ENCODE measurements at regions not wholly inside any gene's neighbourhood (a gene's known extent, or its start where the extent isn't known, plus 50 kb on each side); places are given as distances from the start of the nearest gene placed in this dataset.

DNA sequence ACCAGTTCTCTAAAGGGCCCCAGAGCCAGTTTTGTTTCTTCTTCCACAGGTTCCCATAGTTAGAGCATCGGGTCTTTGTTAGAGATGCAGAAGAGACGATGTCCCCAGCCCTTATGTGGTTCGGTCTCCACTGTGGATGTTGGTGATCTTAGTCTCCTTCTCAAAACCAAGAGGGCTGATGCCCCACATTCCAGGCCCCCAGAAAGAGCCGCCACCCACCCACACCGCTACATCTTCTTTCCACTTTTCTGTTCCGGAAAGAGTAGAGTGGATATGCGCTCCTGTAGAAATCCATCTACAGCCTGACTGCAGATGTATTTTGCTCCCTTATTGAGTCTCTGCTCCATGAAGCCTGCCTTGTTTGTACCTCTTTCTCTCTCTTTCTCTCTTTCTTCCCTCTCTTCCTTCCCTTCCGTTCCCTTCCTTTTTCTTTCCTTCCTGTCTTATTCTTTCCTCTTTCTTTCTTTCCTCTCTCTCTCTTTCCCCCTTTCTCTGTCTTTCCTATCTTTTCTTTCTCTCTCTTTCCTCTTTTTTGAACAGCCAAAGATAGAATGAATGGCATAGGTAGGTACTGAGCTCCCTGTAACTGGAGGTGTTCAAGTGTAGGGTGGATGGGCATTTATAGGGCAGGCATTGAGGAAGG lies 224.3 kb downstream of the SEC14L1 start:
- H3K23me2 ChIP-seq (ENCODE audit: low read depth, low read length), result no peaks in the 10 kb centered on the region; the same call in 1 of the 2 replicates
- H4K20me1 ChIP-seq (replicated peaks in 1 of 2; ENCODE audit: control insufficient read depth in 1 of 2, insufficient read depth in 2 of 2, low read length in 2 of 2), result peaks cover 0 to 4% of the 10 kb centered on the region in 2 experiments
- no peak overlapping the region for H3K18ac ChIP-seq (ENCODE audit: extremely low read depth, low read length)
- no peak overlapping the region for H4K5ac ChIP-seq (ENCODE audit: insufficient read length, low read depth, low read length)
- POLR2A ChIA-PET (ENCODE audit: partially characterized antibody), result interaction anchor here (1.2 kb wide), 1 partner anchor 9 kb away, joined by 3 read pairs; no protein-coding TSS in a partner anchor
- H2AFZ ChIP-seq (ENCODE audit: low read length), result no peak overlapping the region
- H3K79me2 ChIP-seq (ENCODE audit: control insufficient read depth in 1 of 2, insufficient read depth in 2 of 2, low read length in 2 of 2), result peaks cover 0 to 4% of the 10 kb centered on the region in 2 experiments; a peak in 1 of 4 replicates
- no peak overlapping the region for H2BK120ac ChIP-seq (replicated peaks; ENCODE audit: low read depth, low read length)
- H4K8ac ChIP-seq (ENCODE audit: extremely low read depth, insufficient read depth, low read length), result no peak overlapping the region
- H3K4me2 ChIP-seq (ENCODE audit: insufficient read depth in 1 of 2, low read depth in 2 of 2, low read length in 2 of 2), result no peak overlapping the region
- H3K27me3 ChIP-seq (replicated peaks in 1 of 4; ENCODE audit: control insufficient read depth in 3 of 4, extremely low read depth in 1 of 4, insufficient read depth in 3 of 4, low read length in 3 of 4), result no peaks in the 10 kb centered on the region
- no peak overlapping the region for H3K9ac ChIP-seq (replicated peaks in 1 of 4; ENCODE audit: extremely low read depth in 1 of 4, low read depth in 3 of 4, low read length in 3 of 4)
- H3K4ac ChIP-seq (replicated peaks; ENCODE audit: insufficient read length, low read depth, low read length), result no peak overlapping the region
- H3K14ac ChIP-seq (ENCODE audit: insufficient read length), result no peak overlapping the region
- H3K56ac ChIP-seq (replicated peaks; ENCODE audit: insufficient read length, low read depth, low read length), result no peak overlapping the region
- H3K4me3 ChIP-seq (ENCODE audit: extremely low read depth in 1 of 4, insufficient read depth in 2 of 4, low read depth in 3 of 4, low read length in 4 of 4), result no peak overlapping the region
- no peak overlapping the region for H3K27ac ChIP-seq (ENCODE audit: low read depth, low read length)
- H2BK5ac ChIP-seq (ENCODE audit: low read depth, low read length), result no peak overlapping the region
- H2BK12ac ChIP-seq (ENCODE audit: low read depth, low read length), result 0 out of 2 replicates have a peak overlapping the region, but pooled peaks have one; percentile 50
- H3K4me1 ChIP-seq (replicated peaks in 1 of 4; ENCODE audit: control insufficient read depth in 3 of 4, insufficient read depth in 4 of 4, low read length in 3 of 4), result peaks cover 4 to 17% (median 11%) of the 10 kb centered on the region in 4 experiments
- H4K91ac ChIP-seq (replicated peaks; ENCODE audit: insufficient read length, low read length), result no peak overlapping the region
- H3K36me3 ChIP-seq (ENCODE audit: control insufficient read depth in 2 of 4, insufficient read depth in 4 of 4, low read length in 3 of 4), result no peaks in the 10 kb centered on the region
- FAIRE-seq, result no peak
- WGBS, 2 experiments (ENCODE audit: extremely low coverage in 1 of 2, insufficient coverage in 1 of 2, insufficient read length in 1 of 2, insufficient replicate concordance in 2 of 2, low coverage in 1 of 2, low lambda C conversion rate in 2 of 2, missing lambda C conversion rate in 1 of 2), result 86% methylated on average over 8 of the region's 8 CpGs; no CpG with 5 or more reads in 1 of the 2 experiments
- H2AK5ac ChIP-seq (ENCODE audit: low read depth, low read length), result no peak overlapping the region
- 0 out of 2 replicates have a peak, but pooled peaks cover 3% of the 10 kb centered on the region for H3K79me1 ChIP-seq (ENCODE audit: low read depth, low read length)
- H2BK15ac ChIP-seq (ENCODE audit: low read length), result no peak overlapping the region
- H3K9me3 ChIP-seq (ENCODE audit: insufficient read depth in 2 of 2, low read depth in 1 of 2, low read length in 1 of 2), result no peaks in the 10 kb centered on the region
- DNase-seq (ENCODE audit: low read depth in 1 of 2, low spot score in 2 of 2), result no peak
- H3K23ac ChIP-seq (ENCODE audit: insufficient read length), result no peak overlapping the region
- H2BK20ac ChIP-seq (ENCODE audit: low read length), result no peak overlapping the region
- CTCF ChIA-PET (ENCODE audit: partially characterized antibody), result interaction anchor here (1.3 kb wide), 1 partner anchor 21 kb away, joined by 3 read pairs; no protein-coding TSS in a partner anchor
- TF ChIP-seq, protein P1, sequence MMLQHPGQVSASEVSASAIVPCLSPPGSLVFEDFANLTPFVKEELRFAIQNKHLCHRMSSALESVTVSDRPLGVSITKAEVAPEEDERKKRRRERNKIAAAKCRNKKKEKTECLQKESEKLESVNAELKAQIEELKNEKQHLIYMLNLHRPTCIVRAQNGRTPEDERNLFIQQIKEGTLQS (IDR thresholded peaks at IDR 0.05; ENCODE audit: insufficient read depth, low read depth, low read length), result no peak
- TF ChIP-seq POU5F1 (IDR thresholded peaks at IDR 0.05; ENCODE audit: low read depth, low read length) (no peak), BACH1 (IDR thresholded peaks at IDR 0.05; ENCODE audit: low read length) (no peak), EZH2 (IDR thresholded peaks at IDR 0.05; ENCODE audit: low read depth, low read length, severe bottlenecking) (no peak), PHF8 (conservative IDR thresholded peaks at IDR 0.05; ENCODE audit: low read depth, low read length) (no peak), EP300 (IDR thresholded peaks at IDR 0.05; ENCODE audit: borderline replicate concordance in 1 of 2, low read depth in 2 of 2, low read length in 2 of 2) (no peak), SIN3A (conservative IDR thresholded peaks at IDR 0.05 in 1 of 2, IDR thresholded peaks at IDR 0.05 in 1 of 2; ENCODE audit: low read depth in 1 of 2, low read length in 2 of 2) (no peak), RFX5 (IDR thresholded peaks at IDR 0.05; ENCODE audit: borderline replicate concordance, low read depth, low read length) (no peak), YY1 (IDR thresholded peaks at IDR 0.05; ENCODE audit: low read depth, low read length) (no peak), POLR2A (IDR thresholded peaks at IDR 0.05; ENCODE audit: control extremely low read depth in 1 of 2, low read depth in 2 of 2, low read length in 2 of 2) (no peak), CHD1 (IDR thresholded peaks at IDR 0.05; ENCODE audit: low read depth, low read length) (no peak), ASH2L (IDR thresholded peaks at IDR 0.05; ENCODE audit: low read length) (no peak), JUND (IDR thresholded peaks at IDR 0.05; ENCODE audit: low read length) (no peak)
